ENCODE measurements at regions not wholly inside any gene's neighbourhood (a gene's known extent, or its start where the extent isn't known, plus 50 kb on each side); places are given as distances from the start of the nearest gene placed in this dataset.

- TF ChIP-seq POLR2AphosphoS5 (IDR thresholded peaks at IDR 0.05; ENCODE audit: low read depth, low read length) (no peak), SIN3A (IDR thresholded peaks at IDR 0.05; ENCODE audit: borderline replicate concordance, insufficient read depth, low read length) (no peak), FOXP2 (optimal IDR thresholded peaks at IDR 0.05; ENCODE audit: borderline replicate concordance, extremely low read depth, extremely low read length, insufficient read depth) (no peak)
Observed at GRCh38 chr21:31446226-31446855, 102.3 kb upstream of the TIAM1 start.

All from PFSK-1 (cell line).